ENCODE measurements at regions not wholly inside any gene's neighbourhood (a gene's known extent, or its start where the extent isn't known, plus 50 kb on each side); places are given as distances from the start of the nearest gene placed in this dataset.

DNA sequence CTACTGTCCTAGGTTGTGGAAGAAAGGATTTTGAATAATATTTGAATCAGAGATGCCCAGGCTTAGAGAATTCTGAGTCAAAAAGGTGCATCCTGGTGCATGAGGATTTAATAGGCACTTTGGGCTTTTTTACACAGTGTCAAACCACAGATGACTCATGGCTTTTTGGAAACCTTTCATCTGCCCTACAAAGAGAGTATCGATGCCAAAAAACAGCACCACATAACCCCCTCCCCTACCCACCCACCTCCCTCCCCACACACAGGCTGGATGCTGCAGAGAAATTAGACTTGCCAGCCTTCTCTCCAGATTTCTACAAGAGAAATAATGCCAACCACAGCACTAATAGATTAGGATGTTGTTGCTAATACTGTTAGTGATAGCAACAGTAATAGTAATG lies 779.3 kb downstream of the NLGN4X start:
- Histone ChIP-seq H3K9me3 (ENCODE audit: severe bottlenecking) (no peaks in the 10 kb centered on the region), H3K27me3 (ENCODE audit: insufficient read depth, poor library complexity, severe bottlenecking) (no peaks in the 10 kb centered on the region), H3K27ac (ENCODE audit: poor library complexity, severe bottlenecking) (no peak overlapping the region), H3K36me3 (ENCODE audit: low read depth) (no peaks in the 10 kb centered on the region), H3K4me3 (ENCODE audit: severe bottlenecking) (no peak overlapping the region), H3K4me1 (ENCODE audit: insufficient read depth, poor library complexity, severe bottlenecking) (no peaks in the 10 kb centered on the region)
- DNase-seq (ENCODE audit: low spot score): no peak
- TF ChIP-seq, protein P1, sequence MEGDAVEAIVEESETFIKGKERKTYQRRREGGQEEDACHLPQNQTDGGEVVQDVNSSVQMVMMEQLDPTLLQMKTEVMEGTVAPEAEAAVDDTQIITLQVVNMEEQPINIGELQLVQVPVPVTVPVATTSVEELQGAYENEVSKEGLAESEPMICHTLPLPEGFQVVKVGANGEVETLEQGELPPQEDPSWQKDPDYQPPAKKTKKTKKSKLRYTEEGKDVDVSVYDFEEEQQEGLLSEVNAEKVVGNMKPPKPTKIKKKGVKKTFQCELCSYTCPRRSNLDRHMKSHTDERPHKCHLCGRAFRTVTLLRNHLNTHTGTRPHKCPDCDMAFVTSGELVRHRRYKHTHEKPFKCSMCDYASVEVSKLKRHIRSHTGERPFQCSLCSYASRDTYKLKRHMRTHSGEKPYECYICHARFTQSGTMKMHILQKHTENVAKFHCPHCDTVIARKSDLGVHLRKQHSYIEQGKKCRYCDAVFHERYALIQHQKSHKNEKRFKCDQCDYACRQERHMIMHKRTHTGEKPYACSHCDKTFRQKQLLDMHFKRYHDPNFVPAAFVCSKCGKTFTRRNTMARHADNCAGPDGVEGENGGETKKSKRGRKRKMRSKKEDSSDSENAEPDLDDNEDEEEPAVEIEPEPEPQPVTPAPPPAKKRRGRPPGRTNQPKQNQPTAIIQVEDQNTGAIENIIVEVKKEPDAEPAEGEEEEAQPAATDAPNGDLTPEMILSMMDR (IDR thresholded peaks at IDR 0.05; ENCODE audit: poor library complexity, severe bottlenecking): no peak
- ATAC-seq (ENCODE audit: low read depth): no peak

DNA sequence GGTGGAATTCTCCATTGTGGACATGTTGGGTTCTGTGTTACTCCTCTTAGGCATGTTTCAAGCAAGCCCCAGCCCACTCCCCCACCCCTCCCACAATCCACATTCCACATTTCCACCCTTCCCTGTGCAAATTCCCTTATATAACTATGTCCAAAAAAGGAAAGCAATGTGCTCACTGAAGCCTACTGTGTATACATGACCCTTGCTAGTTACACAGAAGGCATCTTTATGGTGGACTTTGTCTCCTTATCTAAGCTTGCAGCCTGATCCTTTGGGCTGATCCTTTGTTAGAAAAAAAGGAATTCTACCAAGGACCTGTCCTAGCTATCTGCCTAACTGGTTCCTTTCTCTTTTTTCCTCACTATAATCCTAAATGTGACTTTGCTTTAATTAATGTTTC lies 796.8 kb downstream of the NLGN4X start:
- no peak for ATAC-seq (ENCODE audit: low read depth)
- no peak for DNase-seq (ENCODE audit: low spot score)

DNA sequence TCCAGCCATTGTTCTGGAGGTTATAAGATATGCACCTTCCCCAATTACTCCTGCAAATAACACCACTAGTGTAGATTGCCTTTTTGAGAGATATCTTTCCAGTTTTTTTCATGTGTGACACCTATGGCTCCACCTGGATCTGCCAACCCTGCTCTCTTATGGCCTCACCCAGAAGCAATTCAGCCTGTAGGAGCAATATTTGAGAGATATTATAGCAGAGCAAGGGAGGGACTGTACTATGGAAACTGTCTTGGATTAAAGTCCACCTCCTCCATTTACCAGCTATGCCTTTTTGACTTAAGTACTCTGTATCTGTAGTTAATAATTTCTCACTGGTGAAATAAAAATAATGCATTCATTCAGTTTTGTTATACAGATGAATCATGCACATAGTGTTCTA lies 803.5 kb downstream of the NLGN4X start:
- no peaks in the 10 kb centered on the region for H3K9me3 ChIP-seq (ENCODE audit: severe bottlenecking)
- no peaks in the 10 kb centered on the region for H3K36me3 ChIP-seq (ENCODE audit: low read depth)
- ATAC-seq (ENCODE audit: low read depth): no peak
- no peaks in the 10 kb centered on the region for H3K4me1 ChIP-seq (ENCODE audit: insufficient read depth, poor library complexity, severe bottlenecking)
- no peaks in the 10 kb centered on the region for H3K27me3 ChIP-seq (ENCODE audit: insufficient read depth, poor library complexity, severe bottlenecking)
- no peak overlapping the region for H3K27ac ChIP-seq (ENCODE audit: poor library complexity, severe bottlenecking)
- H3K4me3 ChIP-seq (ENCODE audit: severe bottlenecking): no peak overlapping the region
- no peak for DNase-seq (ENCODE audit: low spot score)
- TF ChIP-seq, protein P1 (IDR thresholded peaks at IDR 0.05; ENCODE audit: poor library complexity, severe bottlenecking): no peak

More for the DNA sequence above, 796.8 kb downstream of the NLGN4X start:
- H3K27ac ChIP-seq (ENCODE audit: poor library complexity, severe bottlenecking): no peak overlapping the region
- no peak overlapping the region for H3K4me3 ChIP-seq (ENCODE audit: severe bottlenecking)
- no peaks in the 10 kb centered on the region for H3K36me3 ChIP-seq (ENCODE audit: low read depth)
- TF ChIP-seq, protein P1 (IDR thresholded peaks at IDR 0.05; ENCODE audit: poor library complexity, severe bottlenecking): no peak
- H3K4me1 ChIP-seq (ENCODE audit: insufficient read depth, poor library complexity, severe bottlenecking): no peaks in the 10 kb centered on the region
- H3K9me3 ChIP-seq (ENCODE audit: severe bottlenecking): no peaks in the 10 kb centered on the region
- H3K27me3 ChIP-seq (ENCODE audit: insufficient read depth, poor library complexity, severe bottlenecking): no peaks in the 10 kb centered on the region

DNA sequence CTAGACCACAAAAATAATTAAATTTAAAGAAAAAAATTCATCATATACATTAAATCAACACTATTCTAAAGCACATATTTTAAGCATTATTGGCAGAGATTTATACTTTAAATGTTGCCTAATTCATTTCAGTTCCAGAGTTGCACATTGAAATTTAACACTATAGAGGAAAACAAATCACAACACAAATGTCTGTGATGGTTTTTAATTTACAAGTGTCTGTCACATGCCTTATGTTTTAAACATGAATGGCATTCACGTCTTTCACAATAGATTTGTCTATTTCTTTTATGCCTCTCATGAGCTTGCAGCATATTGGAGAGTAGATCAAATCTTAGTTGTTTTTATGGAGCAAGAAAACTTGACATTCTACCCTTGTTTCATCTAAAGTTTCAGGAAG lies 811.3 kb downstream of the NLGN4X start:
- Histone ChIP-seq H3K9me3 (ENCODE audit: severe bottlenecking) (no peaks in the 10 kb centered on the region), H3K27ac (ENCODE audit: poor library complexity, severe bottlenecking) (no peak overlapping the region), H3K4me3 (ENCODE audit: severe bottlenecking) (no peak overlapping the region), H3K4me1 (ENCODE audit: insufficient read depth, poor library complexity, severe bottlenecking) (no peaks in the 10 kb centered on the region), H3K27me3 (ENCODE audit: insufficient read depth, poor library complexity, severe bottlenecking) (no peaks in the 10 kb centered on the region), H3K36me3 (ENCODE audit: low read depth) (no peaks in the 10 kb centered on the region)
- no peak for DNase-seq (ENCODE audit: low spot score)
- TF ChIP-seq, protein P1 (IDR thresholded peaks at IDR 0.05; ENCODE audit: poor library complexity, severe bottlenecking): no peak
- no peak for ATAC-seq (ENCODE audit: low read depth)

DNA sequence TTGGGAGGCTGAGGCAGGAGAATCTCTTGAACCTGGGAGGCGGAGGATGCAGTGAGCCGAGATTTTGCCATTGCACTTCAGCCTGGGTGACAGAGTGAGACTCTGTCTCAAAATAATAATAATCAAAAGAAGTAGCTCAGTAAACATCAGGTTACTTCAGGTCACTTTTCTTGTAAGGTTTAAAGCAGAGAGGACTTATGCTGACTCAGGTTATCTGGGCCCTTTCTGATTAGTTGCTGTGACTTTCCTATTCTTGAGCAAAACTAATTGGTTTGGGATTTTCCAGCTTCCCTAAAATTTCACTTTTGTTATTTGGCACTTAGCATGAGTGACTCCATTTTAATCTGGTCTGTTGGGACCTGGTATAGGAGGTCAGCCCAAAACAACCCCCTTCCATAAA lies 812.9 kb downstream of the NLGN4X start:
- no peak for DNase-seq (ENCODE audit: low spot score)
- Histone ChIP-seq H3K4me1 (ENCODE audit: insufficient read depth, poor library complexity, severe bottlenecking) (no peaks in the 10 kb centered on the region), H3K27ac (ENCODE audit: poor library complexity, severe bottlenecking) (no peak overlapping the region), H3K27me3 (ENCODE audit: insufficient read depth, poor library complexity, severe bottlenecking) (no peaks in the 10 kb centered on the region), H3K36me3 (ENCODE audit: low read depth) (no peaks in the 10 kb centered on the region), H3K4me3 (ENCODE audit: severe bottlenecking) (no peak overlapping the region), H3K9me3 (ENCODE audit: severe bottlenecking) (no peaks in the 10 kb centered on the region)
- TF ChIP-seq, protein P1 (IDR thresholded peaks at IDR 0.05; ENCODE audit: poor library complexity, severe bottlenecking): no peak
- no peak for ATAC-seq (ENCODE audit: low read depth)

Data from RWPE2 (cell line).